Neutrophil (primary cell): ENCODE measurements at regions not wholly inside any gene's neighbourhood (a gene's known extent, or its start where the extent isn't known, plus 50 kb on each side); places are given as distances from the start of the nearest gene placed in this dataset.

Experiments
- H3K27ac ChIP-seq: fragments of 200-600 bp; sonication (generic); 2 replicates; pipeline ENCODE4 v1.5.1; 2016; ENCODE audit warnings: mild to moderate bottlenecking, moderate library complexity
- H3K27me3 ChIP-seq: fragments of 200-600 bp; sonication (generic); 2 replicates; pipeline ENCODE4 v1.6.0; 2016; ENCODE audit warnings: mild to moderate bottlenecking
- H3K36me3 ChIP-seq: fragments of 200-600 bp; sonication (generic); 2 replicates; pipeline ENCODE4 v1.5.1; 2017
- H3K4me1 ChIP-seq, 2 experiments: fragments of 200-600 bp in 1 of 2; sonication (generic) in 1 of 2; 1 replicate in 1 of 2; 2 replicates in 1 of 2; pipeline versions ENCODE4 v1.5.1 to v1.6.1; 2013 to 2016; ENCODE audit warnings: low read depth in 1 of 2, low read length in 1 of 2, mild to moderate bottlenecking in 1 of 2, moderate library complexity in 1 of 2; ENCODE audit not compliant: control insufficient read depth in 1 of 2, insufficient read depth in 1 of 2
- H3K4me3 ChIP-seq, 2 experiments: fragments of 200-600 bp in 1 of 2; sonication (generic) in 1 of 2; 1 replicate in 1 of 2; 2 replicates in 1 of 2; pipeline ENCODE4 v1.5.1; 2013 to 2016; ENCODE audit warnings: low read depth in 1 of 2, low read length in 1 of 2, mild to moderate bottlenecking in 1 of 2, moderate library complexity in 1 of 2
- H3K9me3 ChIP-seq: fragments of 200-600 bp; sonication (generic); 2 replicates; pipeline ENCODE4 v1.5.1; 2016
- TF ChIP-seq, protein P1 (sequence below): fragments of 200-600 bp; sonication (generic); IDR thresholded peaks from 2 replicates; pipeline ENCODE4 v1.5.1; 2016; ENCODE audit warnings: antibody characterized with exemption

DNA sequence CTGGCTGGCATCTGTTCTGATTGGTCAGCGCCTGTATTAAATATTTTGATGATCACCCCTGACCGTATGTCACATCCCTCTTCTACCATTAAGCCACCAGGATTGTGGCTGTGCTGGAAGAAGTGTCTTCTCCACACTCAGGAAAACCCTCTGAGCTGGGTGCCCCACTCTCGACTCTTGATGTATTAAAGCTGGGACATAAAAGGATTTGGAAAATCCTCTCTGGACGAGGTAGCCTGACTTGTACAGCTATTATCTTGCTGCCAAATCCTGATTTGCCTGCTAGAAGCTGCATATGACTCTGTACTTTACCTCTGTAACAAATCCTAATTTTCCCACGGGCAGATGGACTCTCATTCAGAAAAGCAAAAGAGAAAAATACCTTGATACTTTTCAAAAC is 161.0 kb downstream of the SLC28A3 start:
- Histone ChIP-seq H3K9me3 (no peaks in the 10 kb centered on the region), H3K4me3 (no peak overlapping the region), H3K27ac (no peak overlapping the region), H3K27me3 (no peaks in the 10 kb centered on the region), H3K36me3 (no peaks in the 10 kb centered on the region), H3K4me1 (peaks cover 4 to 5% of the 10 kb centered on the region in 2 experiments)
- TF ChIP-seq, protein P1, sequence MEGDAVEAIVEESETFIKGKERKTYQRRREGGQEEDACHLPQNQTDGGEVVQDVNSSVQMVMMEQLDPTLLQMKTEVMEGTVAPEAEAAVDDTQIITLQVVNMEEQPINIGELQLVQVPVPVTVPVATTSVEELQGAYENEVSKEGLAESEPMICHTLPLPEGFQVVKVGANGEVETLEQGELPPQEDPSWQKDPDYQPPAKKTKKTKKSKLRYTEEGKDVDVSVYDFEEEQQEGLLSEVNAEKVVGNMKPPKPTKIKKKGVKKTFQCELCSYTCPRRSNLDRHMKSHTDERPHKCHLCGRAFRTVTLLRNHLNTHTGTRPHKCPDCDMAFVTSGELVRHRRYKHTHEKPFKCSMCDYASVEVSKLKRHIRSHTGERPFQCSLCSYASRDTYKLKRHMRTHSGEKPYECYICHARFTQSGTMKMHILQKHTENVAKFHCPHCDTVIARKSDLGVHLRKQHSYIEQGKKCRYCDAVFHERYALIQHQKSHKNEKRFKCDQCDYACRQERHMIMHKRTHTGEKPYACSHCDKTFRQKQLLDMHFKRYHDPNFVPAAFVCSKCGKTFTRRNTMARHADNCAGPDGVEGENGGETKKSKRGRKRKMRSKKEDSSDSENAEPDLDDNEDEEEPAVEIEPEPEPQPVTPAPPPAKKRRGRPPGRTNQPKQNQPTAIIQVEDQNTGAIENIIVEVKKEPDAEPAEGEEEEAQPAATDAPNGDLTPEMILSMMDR, result no peak

DNA sequence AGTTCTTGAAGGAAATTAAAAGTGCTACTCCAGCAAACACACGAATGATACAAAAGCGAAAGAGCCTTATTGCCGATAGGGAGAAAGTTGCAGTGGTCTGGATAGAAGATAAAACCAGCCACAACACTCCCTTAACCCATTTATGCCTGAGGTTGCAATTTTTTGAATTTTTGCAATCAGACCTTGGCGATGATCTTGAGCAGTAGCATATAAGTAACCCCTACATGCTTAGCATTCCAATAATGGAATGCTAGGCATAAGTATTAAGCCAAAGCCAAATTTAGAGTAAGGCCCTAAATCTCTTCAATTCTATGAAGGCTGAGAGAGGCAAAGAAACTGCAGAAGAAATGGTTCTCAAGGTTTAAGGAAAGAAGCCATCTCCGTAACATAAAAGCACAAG is 153.5 kb downstream of the SLC28A3 start:
- no peak overlapping the region for H3K4me3 ChIP-seq
- H3K27ac ChIP-seq, result no peak overlapping the region
- H3K27me3 ChIP-seq, result peaks cover 36% of the 10 kb centered on the region
- no peaks in the 10 kb centered on the region for H3K4me1 ChIP-seq
- no peaks in the 10 kb centered on the region for H3K9me3 ChIP-seq
- no peaks in the 10 kb centered on the region for H3K36me3 ChIP-seq
- TF ChIP-seq, protein P1, result no peak

DNA sequence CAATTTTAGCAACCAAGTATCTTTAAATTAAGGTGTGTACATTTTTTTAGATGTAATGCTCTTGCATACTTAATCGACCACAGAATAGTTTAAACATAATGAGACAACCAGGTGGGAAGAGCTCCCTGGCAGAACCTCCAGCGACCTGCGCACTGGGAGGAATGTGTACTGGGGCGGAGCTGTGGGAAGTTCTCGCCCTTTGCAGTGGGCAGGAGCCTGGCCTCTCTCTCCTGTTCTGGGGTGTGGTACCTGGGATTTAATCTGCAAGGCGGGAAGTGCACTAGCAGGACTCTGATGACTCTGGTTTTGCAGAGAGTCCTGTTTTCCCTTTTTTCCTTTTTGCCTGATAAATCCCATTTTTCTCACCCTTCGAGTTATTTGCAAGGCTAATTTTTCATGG is 150.7 kb downstream of the SLC28A3 start:
- Histone ChIP-seq H3K27me3 (peaks cover 40% of the 10 kb centered on the region), H3K27ac (no peak overlapping the region), H3K36me3 (no peaks in the 10 kb centered on the region), H3K4me1 (no peaks in the 10 kb centered on the region), H3K4me3 (no peak overlapping the region), H3K9me3 (no peaks in the 10 kb centered on the region)
- TF ChIP-seq, protein P1, result no peak

DNA sequence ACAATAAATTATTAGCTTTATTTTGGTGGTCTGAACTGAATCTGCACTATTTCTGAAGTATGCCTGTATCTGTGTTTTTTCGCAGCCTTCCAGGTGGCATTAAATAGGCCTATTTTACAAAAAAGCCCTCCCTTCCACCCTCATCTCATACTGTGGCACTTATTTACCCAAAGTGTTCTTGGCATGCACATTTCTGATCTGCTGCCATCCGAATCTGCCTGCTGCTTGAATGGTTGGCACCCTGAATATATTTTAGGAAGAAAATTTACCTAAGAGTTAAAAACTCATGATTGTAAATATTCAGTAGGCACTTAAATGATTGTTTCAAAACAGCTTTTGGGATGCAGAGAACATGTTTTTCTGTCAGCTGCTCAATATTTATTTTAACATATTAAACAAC is 150.1 kb downstream of the SLC28A3 start:
- H3K4me3 ChIP-seq, result no peak overlapping the region
- peaks cover 35% of the 10 kb centered on the region for H3K27me3 ChIP-seq
- H3K4me1 ChIP-seq, result no peaks in the 10 kb centered on the region
- no peak overlapping the region for H3K27ac ChIP-seq
- no peaks in the 10 kb centered on the region for H3K36me3 ChIP-seq
- H3K9me3 ChIP-seq, result no peaks in the 10 kb centered on the region
- TF ChIP-seq, protein P1, result no peak

DNA sequence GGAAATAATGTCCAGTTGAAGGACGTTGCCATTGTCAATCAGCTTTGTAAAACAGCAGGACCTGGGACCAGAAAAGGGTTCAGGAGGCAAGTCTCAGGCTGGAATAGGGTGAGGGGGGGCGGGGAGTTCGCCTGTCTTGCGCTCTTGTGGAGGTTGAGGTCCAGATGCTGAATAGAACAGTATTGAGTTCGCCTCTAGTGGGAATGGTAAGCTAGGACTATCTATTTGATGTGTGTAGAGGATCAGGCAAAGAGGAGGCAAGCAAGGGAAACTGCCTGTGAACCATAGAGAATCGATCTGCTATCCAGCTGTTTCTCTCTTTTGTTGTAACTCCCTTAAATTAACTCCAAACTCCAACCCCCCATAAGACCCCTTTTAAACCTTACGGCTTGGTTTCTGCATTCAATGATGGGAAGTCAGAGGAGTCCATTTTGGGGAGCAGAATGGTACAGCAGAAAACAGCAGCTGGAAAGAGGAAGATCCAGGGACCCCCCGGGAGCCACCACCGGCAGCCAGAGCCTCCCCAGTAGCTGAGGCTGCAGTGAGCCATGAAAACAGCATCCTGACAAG is 133.7 kb downstream of the SLC28A3 start:
- Histone ChIP-seq H3K36me3 (no peaks in the 10 kb centered on the region), H3K27ac (no peak overlapping the region), H3K4me1 (peaks cover 7 to 12% of the 10 kb centered on the region in 2 experiments), H3K4me3 (no peak overlapping the region), H3K9me3 (no peaks in the 10 kb centered on the region), H3K27me3 (no peaks in the 10 kb centered on the region)
- TF ChIP-seq, protein P1, result no peak

DNA sequence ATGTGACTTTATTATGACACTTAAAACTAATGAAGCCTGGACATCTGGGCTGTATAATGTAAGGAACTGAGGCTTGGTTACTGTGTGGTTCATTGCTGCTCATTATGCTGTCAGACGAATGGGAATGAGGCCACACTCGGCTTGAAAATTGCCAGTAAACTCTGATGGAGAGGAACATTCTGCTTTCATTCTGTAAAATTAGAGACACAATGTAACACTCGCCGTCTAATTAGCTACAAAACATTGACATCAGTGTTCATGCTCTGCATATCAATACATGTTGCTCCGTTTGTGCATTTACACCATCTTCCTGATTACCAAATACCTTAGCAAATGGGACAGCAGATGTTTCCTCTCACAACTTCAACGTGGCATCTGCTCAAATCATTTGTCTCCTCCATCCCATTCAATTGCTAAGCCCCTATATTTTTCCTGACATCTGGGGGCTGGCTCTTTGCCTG is 133.0 kb downstream of the SLC28A3 start:
- TF ChIP-seq, protein P1, result no peak
- no peaks in the 10 kb centered on the region for H3K36me3 ChIP-seq
- H3K9me3 ChIP-seq, result no peaks in the 10 kb centered on the region
- peaks cover 7 to 12% of the 10 kb centered on the region in 2 experiments for H3K4me1 ChIP-seq
- H3K27ac ChIP-seq, result no peak overlapping the region
- H3K4me3 ChIP-seq, result peak overlapping the region in 1 of 2 experiments; percentile 10
- H3K27me3 ChIP-seq, result no peaks in the 10 kb centered on the region
